ENCODE measurements at regions not wholly inside any gene's neighbourhood (a gene's known extent, or its start where the extent isn't known, plus 50 kb on each side); places are given as distances from the start of the nearest gene placed in this dataset.

GRCh38 chr4:33339762-33340161 lies 2619.6 kb downstream of the PCDH7 start (continued):
- TF ChIP-seq CHD2 (IDR thresholded peaks at IDR 0.05; ENCODE audit: low read length, partially characterized antibody) (no peak), GATA3 (IDR thresholded peaks at IDR 0.05; ENCODE audit: borderline replicate concordance) (no peak), JUN (IDR thresholded peaks at IDR 0.05) (no peak), NPAS2 (CRISPR knock-in tag; IDR thresholded peaks at IDR 0.05; ENCODE audit: borderline replicate concordance) (no peak), FOSB (CRISPR knock-in tag; IDR thresholded peaks at IDR 0.05) (no peak)

GRCh38 chr4:33340168-33340567 lies 2620.0 kb downstream of the PCDH7 start:
- Histone ChIP-seq H3K27ac (no peak overlapping the region), H3K4me1 (no peaks in the 10 kb centered on the region), H3K4me3 (no peak overlapping the region), H3K4me2 (no peak overlapping the region), H3K9me3 (no peaks in the 10 kb centered on the region)
- no peak for DNase-seq (ENCODE audit: low read depth in 1 of 2, low spot score in 1 of 2)
- 13% methylated on average over 4 of the region's 5 CpGs for WGBS (ENCODE audit: missing lambda C conversion rate)
- no peak for FAIRE-seq
- POLR2A ChIA-PET, result no interaction called here
- ATAC-seq, result no peak
- TF ChIP-seq KDM5A (IDR thresholded peaks at IDR 0.05) (no peak), MAX (IDR thresholded peaks at IDR 0.05) (no peak), HES2 (IDR thresholded peaks at IDR 0.05) (no peak), EHF (CRISPR knock-in tag; IDR thresholded peaks at IDR 0.05) (no peak), NPAS2 (CRISPR knock-in tag; IDR thresholded peaks at IDR 0.05; ENCODE audit: borderline replicate concordance) (no peak), TP53 (CRISPR knock-in tag; IDR thresholded peaks at IDR 0.05) (no peak), FOSL2 (IDR thresholded peaks at IDR 0.05) (no peak), FOSL2 (CRISPR knock-in tag; IDR thresholded peaks at IDR 0.05) (no peak), JUN (IDR thresholded peaks at IDR 0.05) (no peak), TFCP2L1 (CRISPR knock-in tag; IDR thresholded peaks at IDR 0.05) (no peak), REST (IDR thresholded peaks at IDR 0.05) (no peak), RNF2 (IDR thresholded peaks at IDR 0.05; ENCODE audit: borderline replicate concordance, low read depth) (no peak), SREBF2 (IDR thresholded peaks at IDR 0.05) (no peak), ZNF302 (CRISPR knock-in tag; IDR thresholded peaks at IDR 0.05) (no peak), POLR2A (IDR thresholded peaks at IDR 0.05; ENCODE audit: low read length) (no peak)
- CTCF ChIA-PET, result no interaction called here

GRCh38 chr4:33349376-33349775 lies 2629.2 kb downstream of the PCDH7 start:
- DNase-seq (ENCODE audit: low read depth in 1 of 2, low spot score in 1 of 2) (no peak), ATAC-seq (no peak), FAIRE-seq (no peak)
- 25% methylated on average over 1 of the region's 1 CpG for WGBS (ENCODE audit: missing lambda C conversion rate)
- CTCF ChIA-PET, result no interaction called here
- POLR2A ChIA-PET, result no interaction called here
- Histone ChIP-seq H3K4me3 (no peak overlapping the region), H3K27ac (no peak overlapping the region), H3K4me1 (no peaks in the 10 kb centered on the region), H3K4me2 (no peak overlapping the region), H3K9me3 (no peaks in the 10 kb centered on the region)
- TF ChIP-seq HES2 (IDR thresholded peaks at IDR 0.05), result no peak
- TF ChIP-seq HDAC2 (IDR thresholded peaks at IDR 0.05), result no peak
- TF ChIP-seq HMGXB4 (CRISPR knock-in tag; IDR thresholded peaks at IDR 0.05; ENCODE audit: borderline replicate concordance), result no peak
- TF ChIP-seq HOXB5 (CRISPR knock-in tag; IDR thresholded peaks at IDR 0.05), result no peak
- no peak for TF ChIP-seq FOXS1 (CRISPR knock-in tag; IDR thresholded peaks at IDR 0.05)
- no peak for TF ChIP-seq SMC3 (IDR thresholded peaks at IDR 0.05)
- no peak for TF ChIP-seq FOSL2 (IDR thresholded peaks at IDR 0.05)
- no peak for TF ChIP-seq FOSL2 (CRISPR knock-in tag; IDR thresholded peaks at IDR 0.05)
- TF ChIP-seq RCOR1 (IDR thresholded peaks at IDR 0.05; ENCODE audit: low read depth, low read length), result no peak
- no peak for TF ChIP-seq PBX3 (IDR thresholded peaks at IDR 0.05)
- no peak for TF ChIP-seq MYC (IDR thresholded peaks at IDR 0.05; ENCODE audit: borderline replicate concordance, low read length)
- no peak for TF ChIP-seq HEYL (CRISPR knock-in tag; IDR thresholded peaks at IDR 0.05)
